ENCODE measurements at regions not wholly inside any gene's neighbourhood (a gene's known extent, or its start where the extent isn't known, plus 50 kb on each side); places are given as distances from the start of the nearest gene placed in this dataset.

GRCh38 chrX:15914486-15914885 lies 59.9 kb upstream of the AP1S2 start:
- no peak for DNase-seq

GRCh38 chrX:15913146-15913545 lies 58.5 kb upstream of the AP1S2 start:
- no peak for DNase-seq

GRCh38 chrX:15911734-15912550 lies 57.3 kb upstream of the AP1S2 start:
- peak; percentile 5 for DNase-seq

- DNase-seq: no peak
Measured at GRCh38 chrX:15909605-15910004, 55.0 kb upstream of the AP1S2 start.

- DNase-seq: no peak
Measured at GRCh38 chrX:15908603-15909290, 54.1 kb upstream of the AP1S2 start.

- no peak for DNase-seq
Measured at GRCh38 chrX:15906041-15906943, 51.7 kb upstream of the AP1S2 start.

All from CD4-positive, alpha-beta T cell treated with Interleukin-4 for 4 hours (primary cell).